Hepatocyte (in vitro differentiated cells): ENCODE measurements at regions not wholly inside any gene's neighbourhood (a gene's known extent, or its start where the extent isn't known, plus 50 kb on each side); places are given as distances from the start of the nearest gene placed in this dataset.
A peak's percentile ranks its signal among the peaks of the same experiment; 100 is the strongest.

Experiments used
- DNase-seq: peaks from one replicate; pipeline ENCODE4 v3.0.0-alpha.2; 2016; ENCODE audit warnings: low spot score
- H2AFZ ChIP-seq: fragments of 200-600 bp; sonication (generic); 2 replicates; pipeline ENCODE4 v1.6.0; 2016; ENCODE audit warnings: antibody characterized with exemption, mild to moderate bottlenecking
- H3K27ac ChIP-seq: fragments of 200-600 bp; sonication (generic); 2 replicates; pipeline ENCODE4 v1.5.1; 2016; ENCODE audit warnings: mild to moderate bottlenecking
- H3K27me3 ChIP-seq: fragments of 200-600 bp; sonication (generic); 2 replicates; pipeline ENCODE4 v1.6.1; 2016
- H3K36me3 ChIP-seq: fragments of 200-600 bp; sonication (generic); replicated peaks from 2 replicates; pipeline ENCODE4 v1.5.1; 2016; ENCODE audit warnings: low read depth; ENCODE audit not compliant: insufficient read depth
- H3K4me1 ChIP-seq: fragments of 200-600 bp; sonication (generic); 2 replicates; pipeline ENCODE4 v1.5.1; 2016; ENCODE audit warnings: mild to moderate bottlenecking, moderate library complexity; ENCODE audit not compliant: insufficient read depth
- H3K4me2 ChIP-seq: fragments of 200-600 bp; sonication (generic); 2 replicates; pipeline ENCODE4 v1.6.0; 2016
- H3K4me3 ChIP-seq: fragments of 200-600 bp; sonication (generic); 2 replicates; pipeline ENCODE4 v1.5.1; 2016; ENCODE audit warnings: mild to moderate bottlenecking
- H3K79me2 ChIP-seq: fragments of 200-600 bp; sonication (generic); 2 replicates; pipeline ENCODE4 v1.6.0; 2017; ENCODE audit warnings: mild to moderate bottlenecking
- H3K9me2 ChIP-seq: fragments of 200-600 bp; sonication (generic); replicated peaks from 2 replicates; pipeline ENCODE4 v1.6.0; 2017; ENCODE audit warnings: mild to moderate bottlenecking; ENCODE audit not compliant: insufficient read depth
- H3K9me3 ChIP-seq: fragments of 200-600 bp; sonication (generic); 2 replicates; pipeline ENCODE4 v1.5.1; 2016; ENCODE audit warnings: low read depth, mild to moderate bottlenecking
- H4K20me1 ChIP-seq: fragments of 200-600 bp; sonication (generic); 2 replicates; pipeline ENCODE4 v1.6.0; 2016; ENCODE audit warnings: mild to moderate bottlenecking; ENCODE audit not compliant: insufficient read depth, poor library complexity, severe bottlenecking
- EZH2 ChIP-seq: fragments of 200-600 bp; sonication (generic); IDR thresholded peaks from 2 replicates; pipeline ENCODE4 v1.6.1; 2016; ENCODE audit warnings: antibody characterized with exemption, mild to moderate bottlenecking, borderline replicate concordance
- EZH2phosphoT487 ChIP-seq: fragments of 200-600 bp; sonication (generic); IDR thresholded peaks from one replicate; pipeline ENCODE4 v1.6.1; 2018; ENCODE audit warnings: antibody characterized with exemption, mild to moderate bottlenecking, low read depth, moderate library complexity; ENCODE audit not compliant: unreplicated experiment, severe bottlenecking
- WGBS: methylation state at CpG from one replicate; pipeline ENCODE4 v1.1.6; 2016; ENCODE audit warnings: low lambda C conversion rate; ENCODE audit errors: missing lambda C conversion rate; 5-methylcytosine and 5-hydroxymethylcytosine counted together
- TF ChIP-seq, protein P1 (sequence below): fragments of 200-600 bp; sonication (generic); IDR thresholded peaks from 2 replicates; pipeline ENCODE4 v1.5.1; 2016; ENCODE audit warnings: antibody characterized with exemption, mild to moderate bottlenecking; ENCODE audit not compliant: poor library complexity

GRCh38 chr18:24827501-24827900 lies 367.1 kb downstream of the HRH4 start:
- Histone ChIP-seq H3K79me2 (no peaks in the 10 kb centered on the region), H3K4me2 (no peak overlapping the region), H4K20me1 (no peaks in the 10 kb centered on the region), H3K9me2 (no peaks in the 10 kb centered on the region), H2AFZ (no peak overlapping the region), H3K27me3 (no peaks in the 10 kb centered on the region), H3K4me1 (peaks cover 11% of the 10 kb centered on the region), H3K9me3 (no peaks in the 10 kb centered on the region), H3K27ac (no peak overlapping the region), H3K36me3 (no peaks in the 10 kb centered on the region), H3K4me3 (no peak overlapping the region)
- WGBS: 62% methylated on average over 1 of the region's 1 CpG
- DNase-seq: no peak
- TF ChIP-seq EZH2phosphoT487: no peak
- TF ChIP-seq, protein P1, sequence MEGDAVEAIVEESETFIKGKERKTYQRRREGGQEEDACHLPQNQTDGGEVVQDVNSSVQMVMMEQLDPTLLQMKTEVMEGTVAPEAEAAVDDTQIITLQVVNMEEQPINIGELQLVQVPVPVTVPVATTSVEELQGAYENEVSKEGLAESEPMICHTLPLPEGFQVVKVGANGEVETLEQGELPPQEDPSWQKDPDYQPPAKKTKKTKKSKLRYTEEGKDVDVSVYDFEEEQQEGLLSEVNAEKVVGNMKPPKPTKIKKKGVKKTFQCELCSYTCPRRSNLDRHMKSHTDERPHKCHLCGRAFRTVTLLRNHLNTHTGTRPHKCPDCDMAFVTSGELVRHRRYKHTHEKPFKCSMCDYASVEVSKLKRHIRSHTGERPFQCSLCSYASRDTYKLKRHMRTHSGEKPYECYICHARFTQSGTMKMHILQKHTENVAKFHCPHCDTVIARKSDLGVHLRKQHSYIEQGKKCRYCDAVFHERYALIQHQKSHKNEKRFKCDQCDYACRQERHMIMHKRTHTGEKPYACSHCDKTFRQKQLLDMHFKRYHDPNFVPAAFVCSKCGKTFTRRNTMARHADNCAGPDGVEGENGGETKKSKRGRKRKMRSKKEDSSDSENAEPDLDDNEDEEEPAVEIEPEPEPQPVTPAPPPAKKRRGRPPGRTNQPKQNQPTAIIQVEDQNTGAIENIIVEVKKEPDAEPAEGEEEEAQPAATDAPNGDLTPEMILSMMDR: peak; percentile 18

- no peak for DNase-seq
- no peaks in the 10 kb centered on the region for H3K9me3 ChIP-seq
- H3K4me2 ChIP-seq: no peak overlapping the region
- no peaks in the 10 kb centered on the region for H3K27me3 ChIP-seq
- H2AFZ ChIP-seq: no peak overlapping the region
- H3K36me3 ChIP-seq: no peaks in the 10 kb centered on the region
- no peaks in the 10 kb centered on the region for H4K20me1 ChIP-seq
- H3K79me2 ChIP-seq: no peaks in the 10 kb centered on the region
- no peak overlapping the region for H3K27ac ChIP-seq
- no peaks in the 10 kb centered on the region for H3K9me2 ChIP-seq
- H3K4me3 ChIP-seq: no peak overlapping the region
- H3K4me1 ChIP-seq: peaks cover 11% of the 10 kb centered on the region
- WGBS: 68% methylated on average over 6 of the region's 6 CpGs
- TF ChIP-seq EZH2phosphoT487: no peak
- TF ChIP-seq, protein P1: no peak
- TF ChIP-seq EZH2: no peak
These were observed 370.6 kb downstream of the HRH4 start for GRCh38 chr18:24831081-24831480.

GRCh38 chr18:24831871-24832665 lies 371.6 kb downstream of the HRH4 start:
- Histone ChIP-seq H3K27ac (no peak overlapping the region), H3K4me3 (no peak overlapping the region), H3K9me2 (no peaks in the 10 kb centered on the region), H3K27me3 (no peaks in the 10 kb centered on the region), H2AFZ (no peak overlapping the region), H4K20me1 (no peaks in the 10 kb centered on the region), H3K4me2 (no peak overlapping the region), H3K9me3 (no peaks in the 10 kb centered on the region), H3K79me2 (no peaks in the 10 kb centered on the region), H3K36me3 (no peaks in the 10 kb centered on the region), H3K4me1 (peaks cover 11% of the 10 kb centered on the region)
- WGBS: 20% methylated on average over 11 of the region's 11 CpGs
- TF ChIP-seq EZH2phosphoT487 (no peak), EZH2 (no peak)
- TF ChIP-seq, protein P1: no peak
- DNase-seq: peak; percentile 29
